COR-L47 (cell line): ENCODE measurements at regions not wholly inside any gene's neighbourhood (a gene's known extent, or its start where the extent isn't known, plus 50 kb on each side); places are given as distances from the start of the nearest gene placed in this dataset.
"Not testable (repeated sequence)": the region's sequence is repeated elsewhere in the genome, so short reads cannot be mapped to it uniquely, and the experiment has no call there.

Experiments
- DNase-seq: peaks from one replicate; lab custom pipeline; 2025; lab: John Stamatoyannopoulos, UW

- no peak for DNase-seq
Observed at GRCh38 chr16:17983847-17984639, 352.5 kb downstream of the NPIPA8 start.

DNA sequence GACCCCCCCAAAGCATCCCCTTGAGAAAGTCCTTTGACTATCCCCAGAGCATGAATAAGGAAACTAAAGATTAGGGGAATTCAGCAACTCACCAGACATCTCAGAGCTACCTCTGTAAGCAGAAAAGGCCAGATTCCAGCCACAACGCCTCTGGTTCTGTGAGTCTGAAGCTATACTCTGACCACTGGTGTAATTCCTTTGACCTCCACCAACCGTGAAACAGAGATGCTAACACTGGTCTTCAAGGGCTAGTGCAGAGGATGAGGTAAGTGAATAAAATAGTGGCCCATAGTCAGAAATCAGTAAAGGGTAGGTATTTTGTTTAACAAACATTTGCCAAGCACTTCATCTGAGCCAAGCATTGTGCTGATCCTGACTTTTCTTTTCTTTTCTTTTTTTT, 353.4 kb downstream of the NPIPA8 start:
- no peak for DNase-seq

GRCh38 chr16:17977260-17977659, 359.3 kb downstream of the NPIPA8 start:
- DNase-seq, result no peak

DNA sequence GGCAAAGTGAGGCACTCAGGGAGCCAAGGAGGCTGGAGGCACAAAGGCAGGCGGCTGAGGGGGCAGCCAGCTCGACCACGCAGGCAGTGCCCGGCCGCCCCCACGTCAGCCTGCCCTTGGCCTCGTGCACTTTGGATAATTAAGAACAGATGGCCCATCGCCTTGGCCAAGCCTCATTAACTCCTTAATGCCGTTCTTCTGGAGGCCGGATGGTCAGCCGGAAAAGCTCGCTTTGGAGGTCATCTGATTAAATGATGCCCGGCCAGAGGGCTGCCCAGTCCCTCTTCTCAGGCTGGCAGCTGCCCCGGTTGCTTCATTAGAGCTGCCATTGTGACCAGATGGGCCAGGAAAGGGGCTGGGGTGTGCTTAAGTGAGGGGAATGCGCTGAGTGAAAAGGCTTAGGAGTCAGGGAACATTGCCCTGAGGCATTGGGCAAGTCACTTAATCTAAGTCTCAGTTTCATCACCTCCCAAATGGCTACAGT, 364.0 kb downstream of the NPIPA8 start:
- no peak for DNase-seq

GRCh38 chr16:17970816-17971331, 365.7 kb downstream of the NPIPA8 start:
- no peak for DNase-seq

DNA sequence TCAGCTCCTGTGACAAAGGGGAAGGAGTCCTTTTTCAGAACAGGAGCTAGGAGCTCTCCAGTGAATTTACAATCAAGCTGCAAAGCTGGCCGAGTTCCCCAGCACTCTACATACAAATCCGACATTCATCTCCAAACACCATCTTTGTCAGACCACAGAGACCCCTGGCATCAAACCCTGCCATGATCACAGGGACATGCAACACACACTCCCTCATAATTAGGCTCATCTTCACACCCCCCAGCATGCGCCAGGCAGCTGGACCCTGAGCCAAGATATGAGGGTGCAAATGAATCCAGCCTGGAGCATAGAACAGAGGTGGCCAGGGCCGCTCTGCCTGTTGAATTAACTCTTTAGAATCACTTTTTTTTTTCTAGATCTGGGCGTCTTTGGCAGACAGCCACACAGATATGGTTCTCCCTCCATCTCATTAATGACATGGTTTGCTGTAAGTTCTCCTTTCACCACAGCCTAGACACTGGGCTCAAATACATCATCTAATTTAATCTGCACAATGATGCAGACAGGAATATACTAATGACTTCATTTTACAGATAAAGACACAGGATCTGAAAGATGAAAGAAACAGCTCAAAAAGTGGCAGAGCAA, 366.3 kb downstream of the NPIPA8 start:
- no peak for DNase-seq

DNA sequence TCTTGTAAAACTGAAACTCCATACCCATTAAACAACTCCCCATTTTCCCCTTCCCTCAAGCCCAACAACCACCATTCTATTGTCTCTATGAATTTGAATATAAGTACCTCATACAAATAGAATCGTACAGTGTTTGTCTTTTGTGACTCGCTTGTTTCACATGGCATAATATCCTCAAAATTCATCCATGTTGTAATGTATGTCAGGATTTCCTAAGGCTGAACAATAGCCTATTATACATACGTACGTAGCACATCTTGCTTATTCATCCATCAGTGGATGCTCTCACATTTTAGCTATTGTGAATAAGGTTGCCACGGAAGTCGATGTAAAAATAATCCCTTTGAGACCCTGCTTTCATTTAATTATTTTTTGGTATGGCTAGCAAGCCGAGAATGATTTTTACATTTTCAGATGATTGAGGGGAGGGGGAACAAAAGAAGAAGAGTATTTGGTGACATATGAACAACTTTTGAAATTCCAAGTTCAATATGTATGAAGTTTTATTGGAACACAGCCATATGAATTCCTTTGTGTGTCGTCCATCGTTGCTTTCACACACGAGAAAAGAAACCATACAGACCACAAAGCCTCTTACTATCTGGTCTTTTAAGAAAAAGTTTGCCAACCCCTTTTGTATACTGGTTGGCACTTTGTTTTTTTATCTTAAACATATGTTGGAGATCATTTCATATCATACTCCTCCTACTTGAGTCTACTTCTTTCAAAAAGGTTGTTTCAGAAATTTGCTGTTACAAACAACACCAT, 371.2 kb downstream of the NPIPA8 start:
- no peak for DNase-seq

GRCh38 chr16:17964196-17964595, 372.3 kb downstream of the NPIPA8 start:
- DNase-seq, result no peak

- DNase-seq, result no peak
Observed at GRCh38 chr16:17963185-17963836, 373.2 kb downstream of the NPIPA8 start.

DNA sequence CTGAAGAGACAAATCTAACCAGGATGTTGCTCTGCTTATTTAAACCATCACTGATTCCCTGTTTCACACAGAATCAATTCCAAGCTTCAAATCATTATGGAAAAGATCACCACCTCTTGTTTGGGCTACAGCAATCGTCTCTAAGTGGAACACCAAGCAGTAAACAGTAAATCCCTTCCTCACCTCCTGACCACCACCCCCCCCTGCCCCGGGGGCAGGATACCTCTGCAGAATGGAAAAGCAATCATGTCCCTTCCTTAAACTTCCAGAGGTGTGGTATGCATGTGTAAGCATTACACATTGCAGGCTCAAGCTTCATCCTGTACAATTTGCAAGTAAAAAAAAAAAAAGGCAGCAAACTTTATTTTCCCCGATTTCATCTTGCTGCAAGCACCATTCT, 373.8 kb downstream of the NPIPA8 start:
- DNase-seq, result no peak

DNA sequence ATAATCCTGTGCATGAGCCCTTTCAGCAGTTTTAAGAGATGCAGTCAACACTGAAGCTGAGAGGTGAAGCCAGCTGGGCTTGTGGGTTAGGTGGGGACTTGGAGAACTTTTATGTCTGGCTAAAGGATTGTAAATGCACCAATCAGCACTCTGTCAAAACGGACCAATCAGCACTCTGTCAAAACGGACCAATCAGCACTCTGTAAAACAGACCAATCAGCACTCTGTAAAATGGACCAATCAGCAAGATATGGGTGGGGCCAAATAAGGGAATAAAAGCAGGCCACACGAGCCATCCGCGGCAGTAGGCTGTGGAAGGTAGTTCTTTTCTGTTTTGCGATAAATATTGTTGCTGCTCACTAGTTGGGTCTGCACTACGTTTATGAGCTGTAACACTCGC, 374.7 kb downstream of the NPIPA8 start:
- not testable (repeated sequence) for DNase-seq

DNA sequence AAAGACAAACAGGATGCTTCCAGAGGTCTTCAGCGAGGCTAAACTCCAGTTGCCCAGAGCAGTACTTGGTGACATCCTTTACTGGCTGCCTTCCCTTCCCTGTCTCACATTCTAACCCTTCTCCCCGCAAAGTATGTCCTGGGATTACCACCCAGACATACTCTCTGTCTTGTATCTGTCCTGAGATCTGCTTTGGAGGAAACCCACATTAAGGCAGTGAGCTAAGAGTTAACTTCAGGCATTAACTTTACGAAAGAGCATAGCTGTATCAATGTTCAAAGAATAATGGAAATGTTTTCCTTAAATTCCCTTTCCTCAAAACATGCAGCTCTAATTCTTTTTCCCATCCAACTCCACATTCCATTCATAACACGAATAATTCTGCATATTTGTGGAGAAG, 385.2 kb downstream of the NPIPA8 start:
- DNase-seq, result no peak

GRCh38 chr16:17949982-17950250, 386.6 kb downstream of the NPIPA8 start:
- no peak for DNase-seq

GRCh38 chr16:17949141-17949981, 387.2 kb downstream of the NPIPA8 start:
- DNase-seq, result no peak

- no peak for DNase-seq
Observed at GRCh38 chr16:17947637-17948036, 388.9 kb downstream of the NPIPA8 start.

- DNase-seq, result no peak
Observed at GRCh38 chr16:17947165-17947564, 389.4 kb downstream of the NPIPA8 start.

GRCh38 chr16:17945080-17945601, 391.4 kb downstream of the NPIPA8 start:
- DNase-seq, result no peak

DNA sequence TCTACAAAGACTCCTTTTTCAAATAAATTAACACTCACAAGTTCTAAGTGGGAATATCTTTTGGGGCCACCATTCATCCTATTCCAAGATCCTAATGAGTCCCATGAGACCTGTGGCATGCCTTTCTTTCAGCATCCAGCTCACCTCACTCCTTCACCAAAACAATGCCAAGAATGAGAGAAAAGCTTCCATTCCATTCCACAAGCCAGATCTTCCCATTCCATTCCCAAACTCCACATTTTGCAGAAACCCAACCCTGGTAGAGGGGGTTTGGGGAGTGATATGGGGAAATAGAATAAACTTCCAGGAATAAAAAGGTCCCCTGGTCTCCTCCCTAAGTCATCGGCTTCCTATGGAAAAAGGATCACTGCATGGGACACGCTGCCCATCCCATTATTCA, 392.2 kb downstream of the NPIPA8 start:
- no peak for DNase-seq

DNA sequence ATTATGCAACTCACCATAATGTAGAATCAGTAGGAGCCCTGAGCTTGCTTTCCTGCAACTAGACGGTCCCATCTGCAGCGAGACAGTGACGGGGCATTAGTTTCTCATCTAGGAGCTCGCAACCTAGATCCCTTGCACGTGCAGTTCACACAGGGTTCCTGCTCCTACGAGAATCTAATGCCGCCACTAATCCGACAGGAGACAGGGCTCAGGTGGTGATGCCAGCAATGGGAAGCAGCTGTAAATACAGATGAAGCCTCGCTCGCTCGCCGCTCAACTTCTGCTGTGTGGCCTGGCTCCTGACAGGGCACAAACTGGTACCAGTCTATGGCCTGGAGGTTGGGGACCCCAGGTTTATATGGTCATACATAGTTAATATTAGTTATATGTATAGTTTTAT, 394.5 kb downstream of the NPIPA8 start:
- DNase-seq, result no peak

DNA sequence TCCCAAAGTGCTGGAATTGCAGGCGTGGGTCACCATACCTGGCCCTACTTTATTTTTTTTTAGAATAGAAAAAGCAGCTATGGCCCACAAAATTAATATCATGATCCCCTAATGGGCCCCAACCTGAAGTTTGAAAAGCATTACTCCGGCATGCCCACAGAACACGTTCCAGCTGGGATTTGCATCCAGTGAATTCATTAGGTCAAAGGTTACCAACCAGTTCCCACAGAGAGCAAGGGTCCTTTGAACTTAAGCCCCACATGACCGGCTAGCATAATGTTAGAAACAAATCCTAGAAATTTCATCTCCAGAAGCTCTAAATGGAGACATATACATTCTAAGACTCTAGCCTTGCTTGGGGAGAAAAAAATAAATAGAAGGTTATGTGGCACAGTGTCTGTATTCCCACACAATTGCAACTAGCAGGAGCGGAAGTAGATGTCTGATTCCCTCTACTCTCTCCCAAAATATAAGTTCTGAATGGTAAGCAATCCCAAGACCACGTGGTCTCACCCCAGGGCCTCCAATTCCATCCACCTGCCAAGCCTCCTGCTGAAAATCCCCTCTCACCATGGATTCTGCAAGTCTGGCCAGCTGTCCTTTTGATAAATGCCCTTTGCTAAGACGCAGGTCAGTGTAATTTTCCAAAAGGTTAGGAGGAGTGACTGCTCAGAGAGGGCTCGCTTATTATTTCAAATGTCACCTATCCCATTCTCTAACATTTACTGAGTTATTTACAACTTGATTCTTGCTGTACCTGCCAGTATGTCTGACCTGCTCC, 395.8 kb downstream of the NPIPA8 start:
- no peak for DNase-seq
